ENCODE measurements at regions not wholly inside any gene's neighbourhood (a gene's known extent, or its start where the extent isn't known, plus 50 kb on each side); places are given as distances from the start of the nearest gene placed in this dataset.

DNA sequence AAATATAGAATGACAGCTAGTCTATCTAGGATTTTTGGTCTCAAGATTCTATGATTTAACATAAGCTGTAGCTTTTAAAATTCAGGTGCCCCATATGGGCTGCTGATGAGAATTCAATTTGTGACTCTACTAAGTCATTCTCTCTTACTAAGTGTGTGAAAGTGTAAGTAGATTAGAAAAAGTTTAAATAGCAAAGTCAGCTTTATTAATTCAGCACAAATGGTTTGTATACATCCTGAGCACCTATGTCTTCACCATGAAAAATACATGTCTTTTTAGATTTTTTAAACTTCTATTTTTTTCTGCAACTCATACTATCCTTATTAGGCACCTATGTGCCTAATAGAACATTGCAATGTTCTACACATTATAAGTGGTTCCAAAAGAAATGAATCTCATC lies 157.1 kb downstream of the METTL4 start:
- no peaks in the 10 kb centered on the region for H3K9me3 ChIP-seq

DNA sequence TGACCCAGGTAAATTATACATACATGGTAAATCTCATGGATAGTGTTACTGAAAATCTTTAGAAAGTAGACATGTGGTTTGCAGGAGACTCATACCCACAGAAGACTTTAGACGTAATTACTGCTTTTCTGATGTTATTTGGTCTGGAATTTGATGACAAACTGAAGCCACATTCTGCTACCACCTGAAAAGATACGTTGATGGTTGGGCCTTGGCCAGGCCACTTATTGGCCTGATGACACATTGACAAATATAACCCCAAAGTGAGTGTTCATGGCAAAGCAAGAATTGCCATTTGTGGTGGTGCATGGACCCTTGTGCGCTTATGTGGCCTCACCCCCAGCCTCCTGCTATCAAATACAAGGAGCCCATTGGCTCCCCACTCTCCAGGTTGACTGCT lies 155.6 kb downstream of the METTL4 start:
- no peaks in the 10 kb centered on the region for H3K4me1 ChIP-seq
- no peaks in the 10 kb centered on the region for H3K36me3 ChIP-seq
- no peak overlapping the region for H3K4me3 ChIP-seq
- TF ChIP-seq POLR2AphosphoS5 (IDR thresholded peaks at IDR 0.05) (no peak), POLR2A (IDR thresholded peaks at IDR 0.05) (no peak)
- TF ChIP-seq, protein P1, sequence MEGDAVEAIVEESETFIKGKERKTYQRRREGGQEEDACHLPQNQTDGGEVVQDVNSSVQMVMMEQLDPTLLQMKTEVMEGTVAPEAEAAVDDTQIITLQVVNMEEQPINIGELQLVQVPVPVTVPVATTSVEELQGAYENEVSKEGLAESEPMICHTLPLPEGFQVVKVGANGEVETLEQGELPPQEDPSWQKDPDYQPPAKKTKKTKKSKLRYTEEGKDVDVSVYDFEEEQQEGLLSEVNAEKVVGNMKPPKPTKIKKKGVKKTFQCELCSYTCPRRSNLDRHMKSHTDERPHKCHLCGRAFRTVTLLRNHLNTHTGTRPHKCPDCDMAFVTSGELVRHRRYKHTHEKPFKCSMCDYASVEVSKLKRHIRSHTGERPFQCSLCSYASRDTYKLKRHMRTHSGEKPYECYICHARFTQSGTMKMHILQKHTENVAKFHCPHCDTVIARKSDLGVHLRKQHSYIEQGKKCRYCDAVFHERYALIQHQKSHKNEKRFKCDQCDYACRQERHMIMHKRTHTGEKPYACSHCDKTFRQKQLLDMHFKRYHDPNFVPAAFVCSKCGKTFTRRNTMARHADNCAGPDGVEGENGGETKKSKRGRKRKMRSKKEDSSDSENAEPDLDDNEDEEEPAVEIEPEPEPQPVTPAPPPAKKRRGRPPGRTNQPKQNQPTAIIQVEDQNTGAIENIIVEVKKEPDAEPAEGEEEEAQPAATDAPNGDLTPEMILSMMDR (IDR thresholded peaks at IDR 0.05): no peak
- no peaks in the 10 kb centered on the region for H3K27me3 ChIP-seq
- H3K27ac ChIP-seq: no peak overlapping the region
- DNase-seq (ENCODE audit: low spot score in 2 of 2): no peak
- H3K9me3 ChIP-seq: no peaks in the 10 kb centered on the region
- intact Hi-C loops (cut with DNase I; ENCODE audit: low total_unique reads): no loop called here

More for the DNA sequence above, 157.1 kb downstream of the METTL4 start:
- no peaks in the 10 kb centered on the region for H3K27me3 ChIP-seq
- DNase-seq (ENCODE audit: low spot score in 2 of 2): no peak
- intact Hi-C loops (cut with DNase I; ENCODE audit: low total_unique reads): no loop called here
- H3K4me3 ChIP-seq: no peak overlapping the region
- no peaks in the 10 kb centered on the region for H3K36me3 ChIP-seq
- TF ChIP-seq POLR2AphosphoS5 (IDR thresholded peaks at IDR 0.05): no peak
- TF ChIP-seq, protein P1 (IDR thresholded peaks at IDR 0.05): no peak
- no peak for TF ChIP-seq POLR2A (IDR thresholded peaks at IDR 0.05)
- no peaks in the 10 kb centered on the region for H3K4me1 ChIP-seq
- H3K27ac ChIP-seq: no peak overlapping the region

DNA sequence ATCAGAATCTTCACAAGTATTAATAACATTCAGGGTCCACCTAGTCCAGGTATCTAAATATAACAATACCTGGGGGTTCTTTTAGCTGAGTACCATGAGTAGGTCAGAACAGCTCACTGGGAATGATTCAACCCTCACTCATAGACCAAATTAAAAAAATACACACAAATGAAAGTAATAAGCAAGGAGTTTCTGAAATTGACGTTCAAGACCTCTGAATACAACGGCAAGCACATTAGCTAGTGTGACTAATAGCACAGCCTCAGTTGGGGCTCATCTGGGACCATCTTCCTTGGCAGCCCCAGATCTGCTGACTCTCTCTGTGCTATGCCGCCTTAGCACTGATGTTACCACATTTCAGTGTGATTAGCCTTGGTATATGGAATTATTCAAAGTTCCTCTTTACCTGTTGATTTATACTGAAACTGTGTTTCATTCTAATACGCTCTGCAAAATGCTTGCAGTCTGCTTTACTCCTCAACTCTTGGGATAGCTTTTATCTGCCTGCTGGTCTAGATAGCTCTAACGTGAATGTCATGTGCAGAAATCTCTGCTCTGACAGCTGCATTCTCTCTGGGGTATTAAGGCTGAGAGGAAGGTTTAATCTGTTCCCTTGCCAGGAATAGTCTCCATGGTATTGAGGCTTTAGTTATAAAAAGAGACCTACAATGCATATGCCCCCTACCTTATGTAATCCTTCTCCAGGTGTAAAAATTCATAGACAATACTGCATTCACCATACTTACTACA lies 153.3 kb downstream of the METTL4 start:
- Histone ChIP-seq H3K4me3 (no peak overlapping the region), H3K27ac (no peak overlapping the region), H3K27me3 (no peaks in the 10 kb centered on the region), H3K9me3 (no peaks in the 10 kb centered on the region), H3K4me1 (no peaks in the 10 kb centered on the region), H3K36me3 (no peaks in the 10 kb centered on the region)
- no peak for DNase-seq (ENCODE audit: low spot score in 2 of 2)
- intact Hi-C loops (cut with DNase I; ENCODE audit: low total_unique reads): no loop called here
- TF ChIP-seq POLR2AphosphoS5 (IDR thresholded peaks at IDR 0.05): no peak
- TF ChIP-seq, protein P1 (IDR thresholded peaks at IDR 0.05): no peak
- no peak for TF ChIP-seq POLR2A (IDR thresholded peaks at IDR 0.05)

DNA sequence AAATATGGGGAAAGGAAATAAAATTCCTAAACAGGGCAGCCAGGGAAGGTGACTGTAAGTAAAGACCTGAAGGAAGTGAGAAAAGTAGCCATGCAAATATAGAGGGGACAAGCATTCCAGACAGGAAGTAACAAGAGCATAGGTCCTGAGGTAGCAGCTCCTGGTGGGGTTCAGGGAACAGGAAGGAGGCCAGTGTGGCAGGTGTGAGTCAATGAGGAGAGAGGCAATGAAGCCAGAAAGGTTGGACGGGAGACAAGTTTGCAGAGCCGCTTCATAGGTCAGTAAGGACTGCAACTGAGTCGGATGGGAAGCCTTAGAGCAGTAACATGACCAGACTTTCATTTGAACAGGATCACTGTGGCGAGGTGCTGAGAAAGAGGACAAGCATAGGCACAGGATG lies 150.9 kb downstream of the METTL4 start:
- TF ChIP-seq, protein P1 (IDR thresholded peaks at IDR 0.05): no peak
- no peak for TF ChIP-seq POLR2AphosphoS5 (IDR thresholded peaks at IDR 0.05)
- no peak for TF ChIP-seq POLR2A (IDR thresholded peaks at IDR 0.05)
- DNase-seq (ENCODE audit: low spot score in 2 of 2): no peak
- Histone ChIP-seq H3K27me3 (no peaks in the 10 kb centered on the region), H3K4me3 (no peak overlapping the region), H3K27ac (no peak overlapping the region), H3K36me3 (no peaks in the 10 kb centered on the region), H3K4me1 (no peaks in the 10 kb centered on the region), H3K9me3 (no peaks in the 10 kb centered on the region)
- intact Hi-C loops (cut with DNase I; ENCODE audit: low total_unique reads): no loop called here

DNA sequence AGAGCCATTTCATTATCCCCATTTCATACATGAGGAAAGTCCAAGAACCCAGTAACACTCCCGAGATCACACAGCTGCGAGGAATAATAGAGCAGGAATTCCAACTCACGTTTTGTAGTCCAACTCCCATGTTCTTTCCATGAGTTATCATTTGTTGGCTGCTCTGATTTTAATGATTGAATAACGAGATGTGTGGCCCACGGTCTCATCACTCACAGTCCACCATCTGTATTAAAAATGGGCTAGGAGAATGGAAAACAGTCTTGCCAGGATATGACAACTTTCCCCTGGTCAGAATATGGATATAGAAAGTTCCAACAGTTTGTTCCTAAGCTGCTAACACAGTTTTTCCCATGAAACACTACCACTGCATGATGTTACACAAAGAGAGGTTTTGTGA lies 147.5 kb downstream of the METTL4 start:
- Histone ChIP-seq H3K27ac (no peak overlapping the region), H3K27me3 (no peaks in the 10 kb centered on the region), H3K9me3 (no peaks in the 10 kb centered on the region), H3K4me1 (no peaks in the 10 kb centered on the region), H3K4me3 (no peak overlapping the region), H3K36me3 (no peaks in the 10 kb centered on the region)
- TF ChIP-seq, protein P1 (IDR thresholded peaks at IDR 0.05): no peak
- TF ChIP-seq POLR2A (IDR thresholded peaks at IDR 0.05): no peak
- no peak for TF ChIP-seq POLR2AphosphoS5 (IDR thresholded peaks at IDR 0.05)
- intact Hi-C loops (cut with DNase I; ENCODE audit: low total_unique reads): no loop called here
- DNase-seq (ENCODE audit: low spot score in 2 of 2): no peak

Measured in breast epithelium (tissue), 4 donors.